Choroid plexus epithelial cell (primary cell): ENCODE measurements at regions not wholly inside any gene's neighbourhood (a gene's known extent, or its start where the extent isn't known, plus 50 kb on each side); places are given as distances from the start of the nearest gene placed in this dataset.

Experiments used
- DNase-seq: peaks from one replicate; pipeline ENCODE4 v3.0.0-alpha.2; 2010; ENCODE audit warnings: low read depth
- H3K4me3 ChIP-seq: 2 replicates; pipeline ENCODE4 v1.5.1; 2011; ENCODE audit warnings: low read depth, mild to moderate bottlenecking, control low read depth, low read length, moderate library complexity
- CTCF ChIP-seq: conservative IDR thresholded peaks from 2 replicates; pipeline ENCODE4 v1.5.1; 2011; ENCODE audit warnings: low read depth, mild to moderate bottlenecking, control low read depth, inconsistent platforms, low read length, moderate library complexity

GRCh38 chr1:204818998-204819397 lies 51.7 kb upstream of the NFASC start:
- no peak for TF ChIP-seq CTCF
- no peak overlapping the region for H3K4me3 ChIP-seq
- DNase-seq, result no peak

GRCh38 chr1:204819495-204819894 lies 51.2 kb upstream of the NFASC start:
- no peak for DNase-seq
- no peak for TF ChIP-seq CTCF
- no peak overlapping the region for H3K4me3 ChIP-seq
